A673 (cell line): ENCODE measurements at regions not wholly inside any gene's neighbourhood (a gene's known extent, or its start where the extent isn't known, plus 50 kb on each side); places are given as distances from the start of the nearest gene placed in this dataset.

Experiments
- EZH2 ChIP-seq: fragments of 200-600 bp; sonication (generic); IDR thresholded peaks from 2 replicates; pipeline ENCODE4 v1.6.1; 2017; ENCODE audit warnings: borderline replicate concordance, low read depth, mild to moderate bottlenecking, mixed read lengths, antibody characterized with exemption, low read length; ENCODE audit not compliant: poor library complexity, severe bottlenecking
- TF ChIP-seq, protein P1 (sequence below): fragments of 300-800, 200-600 bp; sonication (generic); conservative IDR thresholded peaks from 2 replicates; pipeline ENCODE4 v1.5.1; 2017; ENCODE audit warnings: low read depth, mild to moderate bottlenecking, antibody characterized with exemption, low read length, moderate library complexity, mixed read lengths

DNA sequence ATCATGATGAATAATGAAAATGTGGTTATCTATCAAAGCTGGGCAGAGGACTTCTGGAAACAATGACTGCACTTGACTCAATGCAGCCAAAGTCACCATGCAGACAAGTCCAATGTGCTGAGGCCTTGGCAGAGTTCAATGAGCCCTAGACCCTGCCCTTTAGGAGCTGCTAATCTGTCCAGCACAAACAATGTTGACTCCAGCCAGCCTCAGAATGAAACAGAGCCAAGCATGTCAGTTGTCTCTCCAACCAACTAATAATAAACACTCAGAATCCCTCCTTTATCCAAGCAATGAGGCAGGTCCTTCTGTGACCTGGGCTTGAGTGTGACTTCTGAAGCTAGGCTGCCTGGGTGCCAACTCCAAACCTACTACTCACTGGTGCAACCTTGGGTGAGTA, 270.6 kb downstream of the BCL11A start:
- TF ChIP-seq, protein P1, sequence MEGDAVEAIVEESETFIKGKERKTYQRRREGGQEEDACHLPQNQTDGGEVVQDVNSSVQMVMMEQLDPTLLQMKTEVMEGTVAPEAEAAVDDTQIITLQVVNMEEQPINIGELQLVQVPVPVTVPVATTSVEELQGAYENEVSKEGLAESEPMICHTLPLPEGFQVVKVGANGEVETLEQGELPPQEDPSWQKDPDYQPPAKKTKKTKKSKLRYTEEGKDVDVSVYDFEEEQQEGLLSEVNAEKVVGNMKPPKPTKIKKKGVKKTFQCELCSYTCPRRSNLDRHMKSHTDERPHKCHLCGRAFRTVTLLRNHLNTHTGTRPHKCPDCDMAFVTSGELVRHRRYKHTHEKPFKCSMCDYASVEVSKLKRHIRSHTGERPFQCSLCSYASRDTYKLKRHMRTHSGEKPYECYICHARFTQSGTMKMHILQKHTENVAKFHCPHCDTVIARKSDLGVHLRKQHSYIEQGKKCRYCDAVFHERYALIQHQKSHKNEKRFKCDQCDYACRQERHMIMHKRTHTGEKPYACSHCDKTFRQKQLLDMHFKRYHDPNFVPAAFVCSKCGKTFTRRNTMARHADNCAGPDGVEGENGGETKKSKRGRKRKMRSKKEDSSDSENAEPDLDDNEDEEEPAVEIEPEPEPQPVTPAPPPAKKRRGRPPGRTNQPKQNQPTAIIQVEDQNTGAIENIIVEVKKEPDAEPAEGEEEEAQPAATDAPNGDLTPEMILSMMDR = no peak
- no peak for TF ChIP-seq EZH2
